ENCODE measurements at regions not wholly inside any gene's neighbourhood (a gene's known extent, or its start where the extent isn't known, plus 50 kb on each side); places are given as distances from the start of the nearest gene placed in this dataset.

DNA sequence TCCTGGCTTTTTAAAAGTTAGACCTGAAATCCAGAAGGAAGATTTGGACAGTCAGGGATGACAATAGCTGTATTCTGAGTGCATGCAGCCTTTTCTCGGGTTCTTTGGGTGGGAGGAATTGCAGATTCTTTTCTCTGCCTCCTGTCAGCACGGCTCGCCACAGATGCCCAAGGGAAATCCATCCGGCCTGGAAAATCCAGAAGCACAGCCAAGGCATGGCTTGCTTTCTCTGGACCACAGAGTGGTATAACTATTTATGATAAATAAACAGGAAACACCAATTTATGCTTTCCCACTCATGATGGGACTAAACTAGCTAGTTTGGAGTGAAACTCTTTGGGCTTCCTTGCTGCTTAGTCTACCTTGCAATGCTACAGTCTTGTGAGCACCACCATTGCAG, 59.1 kb downstream of the C9orf152 start (continued):
- TF ChIP-seq, protein P1, sequence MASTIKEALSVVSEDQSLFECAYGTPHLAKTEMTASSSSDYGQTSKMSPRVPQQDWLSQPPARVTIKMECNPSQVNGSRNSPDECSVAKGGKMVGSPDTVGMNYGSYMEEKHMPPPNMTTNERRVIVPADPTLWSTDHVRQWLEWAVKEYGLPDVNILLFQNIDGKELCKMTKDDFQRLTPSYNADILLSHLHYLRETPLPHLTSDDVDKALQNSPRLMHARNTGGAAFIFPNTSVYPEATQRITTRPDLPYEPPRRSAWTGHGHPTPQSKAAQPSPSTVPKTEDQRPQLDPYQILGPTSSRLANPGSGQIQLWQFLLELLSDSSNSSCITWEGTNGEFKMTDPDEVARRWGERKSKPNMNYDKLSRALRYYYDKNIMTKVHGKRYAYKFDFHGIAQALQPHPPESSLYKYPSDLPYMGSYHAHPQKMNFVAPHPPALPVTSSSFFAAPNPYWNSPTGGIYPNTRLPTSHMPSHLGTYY (CRISPR knock-in tag; IDR thresholded peaks at IDR 0.05): no peak
- TF ChIP-seq, protein P2, sequence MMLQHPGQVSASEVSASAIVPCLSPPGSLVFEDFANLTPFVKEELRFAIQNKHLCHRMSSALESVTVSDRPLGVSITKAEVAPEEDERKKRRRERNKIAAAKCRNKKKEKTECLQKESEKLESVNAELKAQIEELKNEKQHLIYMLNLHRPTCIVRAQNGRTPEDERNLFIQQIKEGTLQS (CRISPR knock-in tag; conservative IDR thresholded peaks at IDR 0.05): no peak
- TF ChIP-seq, protein P3, sequence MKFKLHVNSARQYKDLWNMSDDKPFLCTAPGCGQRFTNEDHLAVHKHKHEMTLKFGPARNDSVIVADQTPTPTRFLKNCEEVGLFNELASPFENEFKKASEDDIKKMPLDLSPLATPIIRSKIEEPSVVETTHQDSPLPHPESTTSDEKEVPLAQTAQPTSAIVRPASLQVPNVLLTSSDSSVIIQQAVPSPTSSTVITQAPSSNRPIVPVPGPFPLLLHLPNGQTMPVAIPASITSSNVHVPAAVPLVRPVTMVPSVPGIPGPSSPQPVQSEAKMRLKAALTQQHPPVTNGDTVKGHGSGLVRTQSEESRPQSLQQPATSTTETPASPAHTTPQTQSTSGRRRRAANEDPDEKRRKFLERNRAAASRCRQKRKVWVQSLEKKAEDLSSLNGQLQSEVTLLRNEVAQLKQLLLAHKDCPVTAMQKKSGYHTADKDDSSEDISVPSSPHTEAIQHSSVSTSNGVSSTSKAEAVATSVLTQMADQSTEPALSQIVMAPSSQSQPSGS (CRISPR knock-in tag; IDR thresholded peaks at IDR 0.05; ENCODE audit: borderline replicate concordance, low read depth): no peak
- TF ChIP-seq, protein P4, sequence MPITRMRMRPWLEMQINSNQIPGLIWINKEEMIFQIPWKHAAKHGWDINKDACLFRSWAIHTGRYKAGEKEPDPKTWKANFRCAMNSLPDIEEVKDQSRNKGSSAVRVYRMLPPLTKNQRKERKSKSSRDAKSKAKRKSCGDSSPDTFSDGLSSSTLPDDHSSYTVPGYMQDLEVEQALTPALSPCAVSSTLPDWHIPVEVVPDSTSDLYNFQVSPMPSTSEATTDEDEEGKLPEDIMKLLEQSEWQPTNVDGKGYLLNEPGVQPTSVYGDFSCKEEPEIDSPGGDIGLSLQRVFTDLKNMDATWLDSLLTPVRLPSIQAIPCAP (CRISPR knock-in tag; IDR thresholded peaks at IDR 0.05): no peak
- TF ChIP-seq, protein P5, sequence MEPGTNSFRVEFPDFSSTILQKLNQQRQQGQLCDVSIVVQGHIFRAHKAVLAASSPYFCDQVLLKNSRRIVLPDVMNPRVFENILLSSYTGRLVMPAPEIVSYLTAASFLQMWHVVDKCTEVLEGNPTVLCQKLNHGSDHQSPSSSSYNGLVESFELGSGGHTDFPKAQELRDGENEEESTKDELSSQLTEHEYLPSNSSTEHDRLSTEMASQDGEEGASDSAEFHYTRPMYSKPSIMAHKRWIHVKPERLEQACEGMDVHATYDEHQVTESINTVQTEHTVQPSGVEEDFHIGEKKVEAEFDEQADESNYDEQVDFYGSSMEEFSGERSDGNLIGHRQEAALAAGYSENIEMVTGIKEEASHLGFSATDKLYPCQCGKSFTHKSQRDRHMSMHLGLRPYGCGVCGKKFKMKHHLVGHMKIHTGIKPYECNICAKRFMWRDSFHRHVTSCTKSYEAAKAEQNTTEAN (CRISPR knock-in tag; IDR thresholded peaks at IDR 0.05): no peak
- TF ChIP-seq, protein P6, sequence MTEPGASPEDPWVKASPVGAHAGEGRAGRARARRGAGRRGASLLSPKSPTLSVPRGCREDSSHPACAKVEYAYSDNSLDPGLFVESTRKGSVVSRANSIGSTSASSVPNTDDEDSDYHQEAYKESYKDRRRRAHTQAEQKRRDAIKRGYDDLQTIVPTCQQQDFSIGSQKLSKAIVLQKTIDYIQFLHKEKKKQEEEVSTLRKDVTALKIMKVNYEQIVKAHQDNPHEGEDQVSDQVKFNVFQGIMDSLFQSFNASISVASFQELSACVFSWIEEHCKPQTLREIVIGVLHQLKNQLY (CRISPR knock-in tag; IDR thresholded peaks at IDR 0.05): no peak
- TF ChIP-seq, protein P7, sequence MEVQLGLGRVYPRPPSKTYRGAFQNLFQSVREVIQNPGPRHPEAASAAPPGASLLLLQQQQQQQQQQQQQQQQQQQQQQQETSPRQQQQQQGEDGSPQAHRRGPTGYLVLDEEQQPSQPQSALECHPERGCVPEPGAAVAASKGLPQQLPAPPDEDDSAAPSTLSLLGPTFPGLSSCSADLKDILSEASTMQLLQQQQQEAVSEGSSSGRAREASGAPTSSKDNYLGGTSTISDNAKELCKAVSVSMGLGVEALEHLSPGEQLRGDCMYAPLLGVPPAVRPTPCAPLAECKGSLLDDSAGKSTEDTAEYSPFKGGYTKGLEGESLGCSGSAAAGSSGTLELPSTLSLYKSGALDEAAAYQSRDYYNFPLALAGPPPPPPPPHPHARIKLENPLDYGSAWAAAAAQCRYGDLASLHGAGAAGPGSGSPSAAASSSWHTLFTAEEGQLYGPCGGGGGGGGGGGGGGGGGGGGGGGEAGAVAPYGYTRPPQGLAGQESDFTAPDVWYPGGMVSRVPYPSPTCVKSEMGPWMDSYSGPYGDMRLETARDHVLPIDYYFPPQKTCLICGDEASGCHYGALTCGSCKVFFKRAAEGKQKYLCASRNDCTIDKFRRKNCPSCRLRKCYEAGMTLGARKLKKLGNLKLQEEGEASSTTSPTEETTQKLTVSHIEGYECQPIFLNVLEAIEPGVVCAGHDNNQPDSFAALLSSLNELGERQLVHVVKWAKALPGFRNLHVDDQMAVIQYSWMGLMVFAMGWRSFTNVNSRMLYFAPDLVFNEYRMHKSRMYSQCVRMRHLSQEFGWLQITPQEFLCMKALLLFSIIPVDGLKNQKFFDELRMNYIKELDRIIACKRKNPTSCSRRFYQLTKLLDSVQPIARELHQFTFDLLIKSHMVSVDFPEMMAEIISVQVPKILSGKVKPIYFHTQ (CRISPR knock-in tag; IDR thresholded peaks at IDR 0.05): no peak
- TF ChIP-seq, protein P8, sequence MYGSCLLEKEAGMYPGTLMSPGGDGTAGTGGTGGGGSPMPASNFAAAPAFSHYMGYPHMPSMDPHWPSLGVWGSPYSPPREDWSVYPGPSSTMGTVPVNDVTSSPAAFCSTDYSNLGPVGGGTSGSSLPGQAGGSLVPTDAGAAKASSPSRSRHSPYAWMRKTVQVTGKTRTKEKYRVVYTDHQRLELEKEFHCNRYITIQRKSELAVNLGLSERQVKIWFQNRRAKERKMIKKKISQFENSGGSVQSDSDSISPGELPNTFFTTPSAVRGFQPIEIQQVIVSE (CRISPR knock-in tag; IDR thresholded peaks at IDR 0.05; ENCODE audit: borderline replicate concordance): no peak
- TF ChIP-seq, protein P9, sequence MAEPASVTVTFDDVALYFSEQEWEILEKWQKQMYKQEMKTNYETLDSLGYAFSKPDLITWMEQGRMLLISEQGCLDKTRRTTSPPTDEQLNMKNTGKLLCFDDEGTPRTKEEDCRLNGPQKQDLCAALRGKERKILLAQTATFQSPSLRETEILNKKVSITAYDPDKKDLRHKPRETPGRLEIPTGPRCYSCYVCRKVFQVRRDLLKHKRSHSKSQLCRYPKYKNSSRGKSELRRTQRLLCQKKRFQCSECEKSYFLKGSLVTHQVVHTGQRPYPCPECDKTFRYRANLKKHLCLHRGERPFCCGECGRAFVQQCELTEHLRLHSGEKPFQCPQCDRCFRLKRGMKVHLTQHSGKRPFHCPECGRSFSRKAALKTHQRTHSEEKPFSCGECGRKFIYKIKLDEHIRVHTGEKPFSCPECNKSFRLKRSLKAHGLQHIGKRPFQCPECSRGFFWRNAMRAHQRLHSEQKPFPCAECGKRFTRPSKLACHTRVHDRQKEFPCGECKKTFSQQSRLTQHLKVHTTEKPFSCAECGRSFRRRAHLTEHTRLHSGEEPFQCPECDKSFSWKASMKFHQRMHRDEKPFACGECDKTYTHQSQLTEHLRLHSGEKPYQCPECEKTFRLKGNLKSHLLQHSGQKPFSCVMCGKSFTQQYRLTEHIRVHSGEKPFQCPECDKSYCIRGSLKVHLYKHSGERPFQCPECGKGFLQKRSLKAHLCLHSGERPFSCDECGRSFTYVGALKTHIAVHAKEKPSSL (CRISPR knock-in tag; conservative IDR thresholded peaks at IDR 0.05): no peak

All from WTC11 (cell line).